ENCODE measurements at regions not wholly inside any gene's neighbourhood (a gene's known extent, or its start where the extent isn't known, plus 50 kb on each side); places are given as distances from the start of the nearest gene placed in this dataset.
A peak's percentile ranks its signal among the peaks of the same experiment; 100 is the strongest.

GRCh38 chr3:39000008-39000450, 51.7 kb downstream of the SCN11A start:
- DNase-seq: peak; percentile 49 to 78 (median 66)

GRCh38 chr3:38998086-38998485, 53.7 kb downstream of the SCN11A start:
- no peak for DNase-seq

GRCh38 chr3:38996193-38996592, 55.6 kb downstream of the SCN11A start:
- DNase-seq: no peak

GRCh38 chr3:38994251-38994650, 57.5 kb downstream of the SCN11A start:
- DNase-seq: no peak

- peak; percentile 4 to 19 (median 19) for DNase-seq
These were observed 59.5 kb downstream of the SCN11A start for GRCh38 chr3:38992117-38992760.

GRCh38 chr3:38990621-38991020, 61.1 kb downstream of the SCN11A start:
- DNase-seq: no peak

- no peak for DNase-seq
These were observed 61.7 kb downstream of the SCN11A start for GRCh38 chr3:38989917-38990510.

- no peak for DNase-seq
These were observed 62.8 kb downstream of the SCN11A start for GRCh38 chr3:38988955-38989354.

- DNase-seq: no peak
These were observed 64.3 kb downstream of the SCN11A start for GRCh38 chr3:38987456-38987855.

- no peak for DNase-seq
These were observed 64.8 kb downstream of the SCN11A start for GRCh38 chr3:38986901-38987300.

- DNase-seq: peak; percentile 69 to 77 (median 72)
These were observed 65.8 kb downstream of the SCN11A start for GRCh38 chr3:38985981-38986380.

GRCh38 chr3:38985581-38985980, 66.2 kb downstream of the SCN11A start:
- DNase-seq: peak in 2 of 3 donors; percentile 17 to 41

- peak in 1 of 3 donors; percentile 20 for DNase-seq
These were observed 67.0 kb downstream of the SCN11A start for GRCh38 chr3:38984731-38985130.

- no peak for DNase-seq
These were observed 67.6 kb downstream of the SCN11A start for GRCh38 chr3:38984110-38984509.

GRCh38 chr3:38980938-38981337, 70.8 kb downstream of the SCN11A start:
- DNase-seq: no peak

GRCh38 chr3:38978729-38979128, 73.0 kb downstream of the SCN11A start:
- no peak for DNase-seq

GRCh38 chr3:38970851-38971638, 80.7 kb downstream of the SCN11A start:
- DNase-seq: no peak

- no peak for DNase-seq
These were observed 82.2 kb downstream of the SCN11A start for GRCh38 chr3:38969317-38970235.

- DNase-seq: no peak
These were observed 82.9 kb downstream of the SCN11A start for GRCh38 chr3:38968891-38969290.

- DNase-seq: no peak
These were observed 83.3 kb downstream of the SCN11A start for GRCh38 chr3:38968403-38968802.

- no peak for DNase-seq
These were observed 84.1 kb downstream of the SCN11A start for GRCh38 chr3:38967693-38967989.

GRCh38 chr3:38966811-38967692, 84.7 kb downstream of the SCN11A start:
- no peak for DNase-seq

Data from suppressor macrophage treated with lipopolysaccharide for 1 hour (primary cell).